Esophagus (tissue), 2 donors: ENCODE measurements at regions not wholly inside any gene's neighbourhood (a gene's known extent, or its start where the extent isn't known, plus 50 kb on each side); places are given as distances from the start of the nearest gene placed in this dataset.
A peak's percentile ranks its signal among the peaks of the same experiment; 100 is the strongest.

Source experiments
- H3K27ac ChIP-seq, 2 donors: one replicate each; pipeline ENCODE4 v1.5.1; 2013; ENCODE audit warnings: low read depth in 2 of 2, mild to moderate bottlenecking in 2 of 2, inconsistent platforms in 1 of 2, low read length in 1 of 2, moderate library complexity in 1 of 2
- H3K27me3 ChIP-seq, 2 donors: one replicate each; pipeline ENCODE4 v1.6.1; 2013; ENCODE audit warnings: low read length in 2 of 2, control low read depth in 1 of 2, mild to moderate bottlenecking in 1 of 2; ENCODE audit not compliant: insufficient read depth in 2 of 2, control insufficient read depth in 1 of 2
- H3K36me3 ChIP-seq, 2 donors: one replicate each; pipeline ENCODE4 v1.6.1; 2013; ENCODE audit warnings: low read length in 1 of 2; ENCODE audit not compliant: control insufficient read depth in 2 of 2, insufficient read depth in 2 of 2
- H3K4me1 ChIP-seq, 2 donors: one replicate each; pipeline ENCODE4 v1.6.1; 2013; ENCODE audit warnings: low read length in 1 of 2; ENCODE audit not compliant: control insufficient read depth in 2 of 2, insufficient read depth in 2 of 2
- H3K4me3 ChIP-seq, 2 donors: one replicate each; pipeline ENCODE4 v1.5.1; 2013; ENCODE audit warnings: low read length in 2 of 2, mild to moderate bottlenecking in 2 of 2, low read depth in 1 of 2, moderate library complexity in 1 of 2
- H3K9me3 ChIP-seq, 2 donors: one replicate each; pipeline ENCODE4 v1.6.1; 2013; ENCODE audit warnings: mild to moderate bottlenecking in 2 of 2, low read depth in 1 of 2, low read length in 1 of 2, moderate library complexity in 1 of 2; ENCODE audit not compliant: control insufficient read depth in 2 of 2, insufficient read depth in 1 of 2
- WGBS, 2 donors: extraction: QIAGEN DNeasy Blood & Tissue Kit; methylation state at CpG; one replicate each; pipeline ENCODE4 v1.1.7; 2013; 5-methylcytosine and 5-hydroxymethylcytosine counted together
- donor health status: healthy with polysubstance abuse.
- donor health status: Bipolar disorder and iron deficiency.

DNA sequence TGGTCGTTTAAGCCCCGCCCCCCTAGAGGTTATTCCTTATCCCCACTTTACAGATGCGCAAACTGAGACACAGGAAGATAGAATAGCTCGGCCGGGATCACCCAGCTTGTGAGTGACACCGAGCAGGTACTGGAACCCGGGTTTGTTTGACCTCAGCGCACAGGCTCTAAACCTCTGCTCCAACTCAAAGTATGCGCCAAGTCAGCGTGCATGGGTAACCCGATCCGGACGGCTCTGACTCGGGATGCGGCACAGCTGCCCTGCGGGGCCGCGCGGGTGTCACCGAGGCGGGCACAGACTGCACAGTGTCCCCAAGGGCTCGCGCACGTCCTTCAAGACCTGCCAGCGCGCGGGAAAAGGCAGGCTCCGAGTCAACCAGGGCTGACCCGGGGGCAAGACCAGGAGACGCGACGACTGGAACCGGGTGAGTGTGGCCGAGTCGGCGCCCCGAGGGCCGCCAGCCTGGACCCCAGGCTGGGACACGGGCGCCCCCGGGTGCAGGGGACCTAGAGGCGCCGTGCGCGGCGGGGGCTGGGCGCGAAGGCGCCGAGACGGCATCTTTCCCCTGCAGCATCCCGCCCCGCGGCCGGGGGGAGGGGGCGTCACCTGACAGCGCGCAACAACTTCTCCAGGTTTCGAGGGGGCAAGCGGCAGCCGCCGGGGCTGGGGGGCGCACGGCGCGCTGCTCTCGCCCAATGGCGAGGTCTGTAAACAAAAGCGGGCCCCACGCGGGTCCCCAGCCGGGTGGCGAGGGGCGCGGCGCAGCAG is 101.9 kb upstream of the SOD1 start:
- peaks cover 3 to 6% of the 10 kb centered on the region in 2 donors for H3K4me1 ChIP-seq

DNA sequence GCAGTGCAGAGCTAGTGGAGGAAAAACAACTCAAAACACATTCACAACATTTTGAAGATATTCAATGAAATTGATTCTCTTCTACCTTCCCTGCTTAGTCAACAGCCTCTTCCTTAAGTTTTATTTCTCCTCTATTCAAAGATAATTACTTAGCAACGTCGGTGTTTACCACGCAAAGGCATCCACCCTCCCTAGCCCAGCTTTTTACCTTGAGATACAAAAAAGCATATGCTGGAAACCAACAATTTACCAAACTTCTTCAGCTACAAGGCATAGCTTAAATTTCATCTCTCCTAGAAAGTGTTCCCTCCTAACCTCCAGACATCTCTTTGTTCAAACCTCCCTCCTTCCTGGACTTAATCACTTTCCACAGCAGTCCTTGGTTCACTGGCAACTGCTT is 102.8 kb upstream of the SOD1 start:
- Histone ChIP-seq H3K27me3 (no peaks in the 10 kb centered on the region), H3K36me3 (no peaks in the 10 kb centered on the region)

More for the DNA sequence above, 101.9 kb upstream of the SOD1 start:
- H3K27me3 ChIP-seq = no peaks in the 10 kb centered on the region
- peak overlapping the region; percentile 51 to 77 for H3K4me3 ChIP-seq
- WGBS, 2 donors = 4 to 6% methylated on average over 69 to 76 of the region's 76 CpGs
- H3K9me3 ChIP-seq = no peaks in the 10 kb centered on the region
- H3K36me3 ChIP-seq = no peaks in the 10 kb centered on the region
- no peak overlapping the region for H3K27ac ChIP-seq

DNA sequence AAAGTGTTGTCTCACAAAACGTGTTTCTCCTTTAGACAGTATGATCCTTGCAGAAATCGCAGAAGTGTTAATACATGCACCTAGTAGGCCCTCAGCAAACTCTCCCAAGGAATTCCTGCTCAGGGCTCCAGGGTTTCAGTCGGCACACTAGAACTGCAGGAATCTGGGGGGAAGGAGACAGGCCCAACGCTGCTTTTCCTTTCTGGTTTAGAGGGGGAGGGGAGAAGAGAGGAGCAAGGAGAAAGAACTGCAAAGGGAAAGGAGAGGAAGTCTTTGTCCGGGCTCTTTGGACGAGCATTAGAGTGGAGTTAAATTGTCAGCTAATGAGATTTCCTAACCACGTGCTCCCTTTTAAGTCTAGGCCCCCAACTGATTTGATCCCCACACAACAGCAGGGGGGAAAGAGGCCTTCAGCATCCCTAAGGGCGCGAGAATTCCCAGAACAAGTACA is 103.7 kb upstream of the SOD1 start:
- H3K27me3 ChIP-seq = no peaks in the 10 kb centered on the region
- H3K9me3 ChIP-seq = no peaks in the 10 kb centered on the region
- no peak overlapping the region for H3K27ac ChIP-seq
- H3K36me3 ChIP-seq = no peaks in the 10 kb centered on the region
- H3K4me1 ChIP-seq = peaks cover 3 to 6% of the 10 kb centered on the region in 2 donors
- no peak overlapping the region for H3K4me3 ChIP-seq
- 86 to 87% methylated on average over 9 of the region's 9 CpGs for WGBS, 2 donors

More for the DNA sequence above, 102.8 kb upstream of the SOD1 start:
- H3K9me3 ChIP-seq = no peaks in the 10 kb centered on the region
- WGBS, 2 donors = 73 to 77% methylated on average over 3 of the region's 3 CpGs
- no peak overlapping the region for H3K27ac ChIP-seq
- H3K4me1 ChIP-seq = peaks cover 3 to 6% of the 10 kb centered on the region in 2 donors
- H3K4me3 ChIP-seq = no peak overlapping the region

DNA sequence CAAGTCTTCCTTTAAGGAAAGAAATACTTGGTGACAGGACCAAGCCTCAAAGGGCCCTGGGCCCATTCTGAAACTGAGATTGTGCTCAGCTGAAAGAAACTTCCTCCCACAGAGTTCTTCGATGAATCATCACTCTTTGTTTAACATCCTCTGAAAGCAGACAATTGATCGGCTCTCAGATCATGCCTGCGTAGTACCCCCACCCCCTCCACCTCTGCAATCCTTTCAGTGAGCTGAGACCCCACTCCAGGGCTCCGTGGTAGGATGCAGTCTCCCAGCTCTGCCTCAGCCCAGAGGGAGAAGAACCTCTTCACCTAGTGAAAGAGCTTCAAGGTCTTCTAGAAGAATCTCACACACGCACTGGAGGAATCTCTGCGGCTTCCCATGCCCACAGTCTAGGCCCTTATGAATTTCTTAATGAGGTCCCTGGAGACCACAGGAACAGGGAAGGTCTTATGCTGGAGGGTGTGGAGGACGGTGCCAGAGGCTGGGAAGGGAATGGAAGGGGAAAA is 104.9 kb upstream of the SOD1 start:
- WGBS, 2 donors = 42 to 51% methylated on average over 7 of the region's 7 CpGs
- H3K27ac ChIP-seq = no peak overlapping the region

DNA sequence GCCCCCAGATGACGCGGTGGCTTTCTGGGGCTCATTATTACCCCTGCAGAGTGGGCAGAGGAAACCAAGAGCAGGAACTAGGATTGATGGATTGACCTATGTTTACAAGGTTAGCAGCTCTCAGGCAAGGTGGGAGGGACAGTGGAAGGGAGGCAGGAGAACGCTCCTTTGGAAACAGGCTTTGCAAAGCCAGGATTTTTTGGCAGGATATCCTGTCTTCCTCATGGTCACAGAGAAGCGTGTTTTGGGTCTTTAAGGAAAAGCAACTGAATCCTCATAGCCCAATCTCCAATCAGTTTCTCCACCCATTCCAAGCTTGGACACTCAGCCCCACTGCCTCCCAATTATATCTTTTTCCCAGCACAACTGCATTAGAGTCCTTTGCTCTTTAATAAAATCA is 105.6 kb upstream of the SOD1 start:
- Histone ChIP-seq H3K4me1 (peaks cover 3 to 4% of the 10 kb centered on the region in 2 donors), H3K4me3 (no peak overlapping the region), H3K27me3 (no peaks in the 10 kb centered on the region), H3K36me3 (no peaks in the 10 kb centered on the region), H3K27ac (no peak overlapping the region), H3K9me3 (no peaks in the 10 kb centered on the region)
- 57 to 68% methylated on average over 4 of the region's 4 CpGs for WGBS, 2 donors

More for the DNA sequence above, 104.9 kb upstream of the SOD1 start:
- Histone ChIP-seq H3K4me1 (peaks cover 3 to 4% of the 10 kb centered on the region in 2 donors), H3K4me3 (no peak overlapping the region), H3K36me3 (no peaks in the 10 kb centered on the region), H3K9me3 (no peaks in the 10 kb centered on the region), H3K27me3 (no peaks in the 10 kb centered on the region)

DNA sequence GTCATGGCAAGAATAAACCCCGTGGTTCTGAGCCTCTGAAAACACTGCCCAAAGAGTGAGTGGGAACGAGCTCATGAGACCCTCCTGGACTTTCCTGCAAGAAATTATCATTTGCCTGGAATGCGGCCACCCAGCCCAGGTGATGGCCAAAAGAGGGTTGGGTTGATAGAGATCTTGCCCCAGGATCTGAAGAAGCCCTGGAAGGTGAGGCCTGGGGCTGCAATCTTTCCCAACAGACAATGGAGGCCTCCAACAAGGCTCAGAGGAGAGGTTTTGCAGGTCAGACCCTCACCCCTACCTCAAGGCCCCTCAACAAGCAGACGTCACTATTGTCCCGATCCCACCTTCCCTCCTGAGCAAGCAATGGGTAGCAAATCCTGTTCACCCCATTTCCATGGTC is 106.0 kb upstream of the SOD1 start:
- Histone ChIP-seq H3K9me3 (no peaks in the 10 kb centered on the region), H3K36me3 (no peaks in the 10 kb centered on the region), H3K27me3 (no peaks in the 10 kb centered on the region), H3K27ac (no peak overlapping the region), H3K4me1 (peaks cover under 1 to 3% of the 10 kb centered on the region in 2 donors), H3K4me3 (no peak overlapping the region)
- WGBS, 2 donors = 87 to 91% methylated on average over 5 of the region's 5 CpGs

DNA sequence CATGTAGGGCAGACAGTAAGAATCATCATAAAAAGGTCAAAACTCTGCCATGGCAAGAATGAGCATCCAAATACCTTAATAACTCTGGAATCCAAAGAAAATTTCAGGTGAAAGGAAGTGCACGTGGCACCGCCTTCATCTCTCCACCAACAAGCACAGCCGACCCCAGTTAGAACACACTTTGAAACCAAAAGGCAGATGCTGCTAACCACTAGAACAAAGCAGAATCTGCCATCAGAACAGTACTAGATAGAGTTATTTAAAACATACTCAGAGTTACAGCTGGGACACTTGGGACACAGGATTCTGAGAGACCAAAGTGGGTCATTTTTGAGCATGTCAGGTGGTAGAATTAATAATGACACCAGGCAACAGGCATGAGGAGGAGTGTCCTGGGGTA is 106.7 kb upstream of the SOD1 start:
- Histone ChIP-seq H3K27ac (no peak overlapping the region), H3K4me3 (no peak overlapping the region), H3K9me3 (no peaks in the 10 kb centered on the region), H3K4me1 (peaks cover 0 to 3% of the 10 kb centered on the region in 2 donors), H3K27me3 (no peaks in the 10 kb centered on the region), H3K36me3 (no peaks in the 10 kb centered on the region)
- WGBS, 2 donors = 89% methylated on average over 3 of the region's 3 CpGs

DNA sequence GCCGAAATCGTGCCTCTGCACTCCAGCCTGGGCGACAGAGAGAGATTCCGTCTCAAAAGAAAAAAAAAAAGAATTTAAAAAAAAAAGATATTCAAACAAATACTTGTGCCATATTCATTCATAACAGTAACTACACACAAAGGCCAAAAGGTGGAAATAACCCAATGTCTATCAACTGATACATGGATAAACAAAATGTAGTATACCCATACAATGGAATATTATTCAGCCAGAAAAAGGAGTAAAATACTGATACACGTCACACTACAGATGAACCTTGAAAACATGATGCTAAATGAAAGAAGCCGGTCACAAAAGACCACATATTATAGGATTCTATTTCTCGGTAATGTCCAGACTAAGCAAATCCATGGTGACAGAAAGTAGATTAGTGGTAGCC is 109.4 kb upstream of the SOD1 start:
- no peaks in the 10 kb centered on the region for H3K27me3 ChIP-seq
- 95 to 99% methylated on average over 7 of the region's 7 CpGs for WGBS, 2 donors
- H3K27ac ChIP-seq = no peak overlapping the region
- no peaks in the 10 kb centered on the region for H3K9me3 ChIP-seq
- no peak overlapping the region for H3K4me3 ChIP-seq
- H3K4me1 ChIP-seq = no peaks in the 10 kb centered on the region
- H3K36me3 ChIP-seq = no peaks in the 10 kb centered on the region

DNA sequence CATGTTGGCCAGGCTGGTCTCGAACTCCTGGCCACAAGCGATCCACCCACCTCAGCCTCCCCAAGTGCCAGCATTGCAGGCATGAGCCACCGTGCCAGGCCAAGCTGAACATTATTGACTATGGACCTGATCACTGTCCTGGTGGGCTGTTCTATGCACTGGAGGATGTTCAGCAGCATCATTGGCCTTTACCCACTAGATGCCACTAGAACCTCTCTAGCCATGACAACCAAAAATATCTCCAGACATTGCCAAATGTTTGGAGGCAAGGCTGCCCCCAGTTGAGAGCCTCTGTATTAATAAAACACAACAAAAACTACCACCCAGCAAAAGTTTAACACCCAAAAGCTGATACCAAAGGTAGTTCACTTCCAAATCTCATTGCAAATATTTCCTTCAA is 110.8 kb upstream of the SOD1 start:
- 86 to 94% methylated on average over 3 of the region's 3 CpGs for WGBS, 2 donors

More for the DNA sequence above, 110.8 kb upstream of the SOD1 start:
- H3K27me3 ChIP-seq = no peaks in the 10 kb centered on the region
- H3K27ac ChIP-seq = no peak overlapping the region
- no peaks in the 10 kb centered on the region for H3K36me3 ChIP-seq
- H3K4me1 ChIP-seq = no peaks in the 10 kb centered on the region
- no peaks in the 10 kb centered on the region for H3K9me3 ChIP-seq
- no peak overlapping the region for H3K4me3 ChIP-seq
